IPS-NIHi7 (cell line): ENCODE measurements at regions not wholly inside any gene's neighbourhood (a gene's known extent, or its start where the extent isn't known, plus 50 kb on each side); places are given as distances from the start of the nearest gene placed in this dataset.
A peak's percentile ranks its signal among the peaks of the same experiment; 100 is the strongest.

ENCODE experiments used
- DNase-seq: peaks from one replicate; pipeline ENCODE4 v3.0.0; 2012; ENCODE audit warnings: mixed read lengths; ENCODE audit errors: extremely low spot score

- DNase-seq, result peak; percentile 25
Measured at GRCh38 chr18:4854671-4855070, 342.4 kb downstream of the AKAIN1 start.

DNA sequence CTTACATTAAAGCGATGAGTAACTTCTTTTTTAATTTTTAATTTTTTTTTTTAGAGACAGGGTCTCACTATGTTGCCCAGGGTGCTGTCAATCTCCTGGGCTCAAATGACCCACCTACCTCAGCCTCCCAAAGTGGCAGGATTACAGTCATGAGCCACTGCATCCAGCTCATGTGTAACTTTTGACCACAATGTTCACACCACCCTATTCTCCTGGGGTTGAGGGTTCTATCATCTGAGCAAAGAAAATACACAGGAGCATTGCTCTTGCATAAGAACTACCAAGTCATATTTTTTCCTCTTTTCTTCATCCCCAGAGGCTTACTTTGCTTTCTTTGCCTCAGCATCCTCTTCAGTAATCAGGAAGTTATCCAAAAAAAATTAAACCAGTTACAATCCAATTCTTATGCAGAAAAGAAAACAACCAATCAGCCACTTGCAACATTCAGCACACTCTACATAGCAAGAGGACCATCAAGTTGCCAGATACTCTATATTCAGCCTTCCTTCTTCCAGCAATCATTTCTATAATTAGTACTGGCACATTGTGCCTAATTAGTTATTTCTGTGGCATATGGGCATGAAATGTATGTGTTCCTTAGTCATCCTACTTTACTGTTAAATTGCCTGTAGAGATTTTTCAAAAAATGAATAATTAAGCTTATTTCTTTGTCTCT, 345.6 kb downstream of the AKAIN1 start:
- DNase-seq, result no peak

GRCh38 chr18:4847056-4847455, 350.0 kb downstream of the AKAIN1 start:
- no peak for DNase-seq

DNA sequence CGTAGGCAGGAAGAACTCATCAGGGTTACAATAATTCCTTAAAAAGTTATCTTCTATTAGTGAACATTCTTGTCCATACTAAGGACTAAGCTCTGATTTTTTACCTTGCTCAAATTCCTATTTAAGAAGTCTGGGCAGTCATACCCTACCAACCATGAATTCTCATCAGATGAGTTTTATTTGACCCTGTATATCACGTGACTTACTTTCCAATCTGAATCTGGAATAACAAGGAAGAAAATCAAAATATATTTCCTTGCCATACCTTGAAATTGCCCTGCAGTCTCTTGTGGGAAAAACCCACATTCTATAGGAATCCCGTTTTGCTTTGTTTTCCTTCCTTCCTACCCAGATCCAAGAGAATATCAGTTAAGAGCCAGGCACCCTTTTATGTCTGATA, 352.7 kb downstream of the AKAIN1 start:
- DNase-seq, result no peak

DNA sequence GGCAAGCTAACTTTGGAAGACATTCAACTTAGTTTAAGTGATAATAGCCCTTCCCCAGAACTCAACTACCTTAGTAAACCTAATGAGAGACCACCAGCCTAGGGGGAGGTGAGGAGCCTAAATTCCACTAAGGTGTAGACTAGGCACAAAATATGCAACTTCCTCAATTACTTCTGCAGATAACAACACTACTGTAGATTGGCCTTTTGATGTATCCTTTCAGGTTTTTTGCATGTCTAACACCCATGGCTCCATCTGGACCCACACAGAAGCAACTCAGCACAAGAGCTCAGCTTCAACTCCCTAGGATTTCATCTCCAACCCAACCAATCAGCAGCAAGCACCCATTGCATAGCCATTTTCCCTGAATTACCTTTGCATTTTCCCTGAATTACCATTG, 353.3 kb downstream of the AKAIN1 start:
- no peak for DNase-seq

GRCh38 chr18:4842751-4843150, 354.3 kb downstream of the AKAIN1 start:
- no peak for DNase-seq

DNA sequence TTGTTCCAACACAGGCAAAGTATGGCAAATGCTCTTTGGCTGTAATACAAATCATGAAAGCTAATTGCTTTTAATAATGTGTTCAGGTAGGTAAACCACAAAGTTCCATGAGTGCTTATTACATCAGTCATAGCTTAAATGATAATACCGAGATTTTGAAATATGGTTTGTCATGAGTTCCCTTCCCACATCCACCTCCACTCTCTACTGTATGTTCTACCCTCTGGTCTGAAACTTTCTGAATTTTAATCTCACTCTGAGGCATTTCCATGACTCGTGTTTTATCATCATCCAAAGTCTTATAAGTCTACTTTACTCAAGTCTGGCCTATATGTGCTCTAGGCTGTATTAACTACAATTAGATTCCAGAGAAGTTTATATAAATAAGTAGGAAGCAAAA, 354.8 kb downstream of the AKAIN1 start:
- no peak for DNase-seq

- DNase-seq, result peak; percentile 16
Measured at GRCh38 chr18:4839639-4840038, 357.4 kb downstream of the AKAIN1 start.

DNA sequence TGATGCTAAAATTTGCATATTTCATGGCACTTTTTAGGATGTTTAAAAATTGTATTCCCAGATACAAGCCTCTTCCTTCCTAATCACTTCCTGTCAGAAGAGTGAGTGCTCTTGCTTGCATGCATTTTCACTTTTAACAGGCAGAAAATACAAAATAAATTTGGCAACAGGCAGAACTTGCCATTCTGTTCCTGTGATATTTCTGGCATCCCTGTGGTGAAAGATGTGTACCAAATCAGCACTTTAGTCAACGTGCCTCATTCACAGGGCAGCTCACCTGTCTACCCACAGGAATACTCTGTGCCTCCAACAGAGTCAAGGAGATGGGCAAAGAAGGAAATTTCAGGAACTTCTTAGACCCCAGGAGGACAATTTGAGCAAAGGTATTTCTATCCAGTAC, 360.9 kb downstream of the AKAIN1 start:
- DNase-seq, result no peak

GRCh38 chr18:4831791-4832375, 365.2 kb downstream of the AKAIN1 start:
- peak; percentile 22 for DNase-seq

DNA sequence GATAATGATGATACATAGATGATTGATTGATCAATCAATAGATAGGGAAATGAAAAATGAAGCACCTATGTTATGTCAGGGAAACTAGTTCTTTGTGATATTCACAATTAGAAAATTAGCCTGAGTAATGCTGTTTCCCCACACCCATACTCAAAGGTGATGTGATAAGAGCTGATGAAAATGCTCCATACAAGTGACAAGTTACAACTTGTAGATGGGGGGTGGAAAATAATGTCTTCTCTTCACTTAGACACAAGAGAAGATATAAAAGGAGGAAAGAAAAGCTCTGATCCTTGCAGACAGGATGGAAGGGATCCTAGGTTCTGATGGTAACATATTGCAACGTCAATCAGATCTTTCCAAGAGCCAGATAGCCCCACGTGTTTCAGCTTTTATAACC, 365.9 kb downstream of the AKAIN1 start:
- no peak for DNase-seq

DNA sequence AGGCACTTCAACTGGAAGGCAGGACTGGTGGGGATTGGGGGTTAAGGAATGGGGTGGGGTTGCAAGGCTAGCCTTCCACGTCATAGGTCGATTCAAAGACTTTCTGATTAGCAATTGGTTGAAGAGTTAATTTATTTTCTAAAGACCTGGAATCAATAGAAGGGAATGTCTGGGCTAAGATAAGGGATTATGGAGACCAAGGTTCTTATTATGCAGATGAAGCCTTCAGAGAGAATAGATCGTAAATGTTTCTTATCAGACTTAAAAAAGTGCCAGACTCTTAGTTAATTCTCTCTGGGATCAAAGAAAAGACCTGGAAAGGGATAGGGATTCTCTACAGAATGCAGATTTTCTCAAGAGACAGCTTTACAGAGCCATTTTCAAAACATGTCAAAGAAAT, 368.0 kb upstream of the DLGAP1 start:
- DNase-seq, result no peak

- no peak for DNase-seq
Measured at GRCh38 chr18:4821801-4822200, 366.7 kb upstream of the DLGAP1 start.

- no peak for DNase-seq
Measured at GRCh38 chr18:4817665-4818064, 362.6 kb upstream of the DLGAP1 start.

GRCh38 chr18:4813708-4814107, 358.6 kb upstream of the DLGAP1 start:
- DNase-seq, result no peak

GRCh38 chr18:4808891-4809290, 353.8 kb upstream of the DLGAP1 start:
- no peak for DNase-seq

- DNase-seq, result no peak
Measured at GRCh38 chr18:4807604-4808293, 352.6 kb upstream of the DLGAP1 start.

DNA sequence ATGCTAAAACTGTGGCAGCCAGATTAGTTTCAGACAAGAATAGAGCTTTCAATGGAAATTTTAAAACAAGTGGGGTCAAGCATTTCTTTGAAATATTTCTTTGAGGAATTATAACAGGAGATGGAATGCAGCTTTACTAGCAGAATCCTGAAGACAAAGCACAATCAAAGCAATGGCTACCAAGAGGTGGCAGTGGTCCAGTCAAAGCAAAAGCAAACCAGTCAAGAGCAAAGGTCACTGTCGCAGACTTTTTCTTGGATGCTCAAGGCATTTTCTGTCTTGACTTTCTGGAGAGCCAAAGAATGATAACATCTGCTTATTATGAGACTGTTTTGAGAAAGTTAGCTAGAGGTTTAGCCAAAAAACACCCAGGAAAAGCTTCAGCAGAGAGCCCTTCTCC, 351.2 kb upstream of the DLGAP1 start:
- DNase-seq, result no peak

DNA sequence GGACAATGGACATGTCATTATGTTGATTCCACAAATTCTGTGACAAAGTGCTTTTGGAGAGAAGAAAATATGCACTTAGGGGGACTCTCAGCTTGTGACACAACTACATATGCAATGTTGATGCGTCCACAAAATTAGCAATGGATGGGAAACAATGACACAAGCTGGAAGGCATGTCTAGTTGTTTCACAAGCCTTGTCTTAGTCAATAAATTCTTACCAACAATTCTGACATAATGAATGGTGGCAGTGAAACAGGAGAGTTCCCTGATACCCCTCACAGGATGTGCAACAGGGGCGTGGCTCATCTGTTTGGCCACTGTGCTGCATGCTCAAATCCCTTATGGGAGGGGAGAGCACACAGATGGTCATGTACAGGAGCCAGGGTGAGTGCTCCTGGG, 347.2 kb upstream of the DLGAP1 start:
- no peak for DNase-seq

GRCh38 chr18:4801151-4801550, 346.0 kb upstream of the DLGAP1 start:
- DNase-seq, result no peak

DNA sequence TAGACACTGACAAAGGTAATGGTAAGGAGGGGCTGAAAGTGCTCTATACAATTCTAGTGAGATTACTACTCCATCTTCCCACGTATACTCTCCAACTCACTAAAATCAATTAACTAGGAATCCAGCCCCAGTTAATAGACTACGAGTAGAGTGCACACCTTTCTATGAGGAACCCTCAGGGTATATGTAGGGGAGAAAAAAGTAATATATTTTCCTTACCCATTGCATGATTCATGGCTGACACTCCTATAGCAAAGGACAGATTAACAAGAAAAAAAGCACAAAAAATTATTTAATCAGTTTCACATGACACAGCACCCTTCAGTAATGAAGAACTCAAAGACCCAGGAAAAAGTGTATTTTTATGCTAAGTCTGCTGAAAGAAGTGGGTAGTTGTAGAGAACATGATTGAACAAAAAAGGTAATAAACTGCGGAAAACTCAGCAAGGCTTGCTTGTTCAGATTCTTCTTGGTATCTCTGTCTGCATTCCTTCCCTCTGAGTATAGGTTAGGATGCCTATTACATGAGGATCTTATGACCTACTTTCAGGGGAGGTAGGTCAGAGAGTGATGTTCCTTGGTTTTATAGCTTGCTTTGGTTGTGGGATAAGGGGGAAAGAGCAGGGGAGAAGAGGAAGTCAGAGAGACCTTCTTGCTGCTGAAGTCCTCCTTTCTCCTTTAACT, 342.0 kb upstream of the DLGAP1 start:
- DNase-seq, result no peak

DNA sequence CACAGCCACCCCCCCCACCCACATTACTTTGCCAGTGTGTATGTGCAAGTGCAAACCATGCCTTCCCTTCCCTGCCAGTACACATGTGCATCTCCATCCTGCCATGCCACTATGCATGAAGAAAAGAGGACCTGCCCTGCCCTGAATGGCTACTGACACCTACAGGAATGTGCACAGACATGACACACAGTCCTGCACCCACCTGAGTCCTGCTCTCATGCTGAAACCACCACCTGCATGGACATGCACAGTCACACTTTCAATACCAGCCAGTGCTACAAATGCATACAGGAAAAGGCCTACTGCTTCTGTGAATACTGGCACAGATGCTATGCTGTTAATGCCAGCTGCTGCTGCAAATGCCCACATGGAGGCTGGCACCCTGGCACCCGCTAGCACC, 334.4 kb upstream of the DLGAP1 start:
- DNase-seq, result no peak

GRCh38 chr18:4781873-4782272, 326.8 kb upstream of the DLGAP1 start:
- no peak for DNase-seq
